Mucosa of descending colon (tissue), 3 donors: ENCODE measurements at regions not wholly inside any gene's neighbourhood (a gene's known extent, or its start where the extent isn't known, plus 50 kb on each side); places are given as distances from the start of the nearest gene placed in this dataset.

Source experiments
- ATAC-seq: fragments of 200-7000 bp; cut with Tn5 transposase; one replicate; pipeline ENCODE4 v1.9.1; 2020; ENCODE audit warnings: mild to moderate bottlenecking, moderate library complexity
- DNase-seq, 3 donors: peaks; one replicate each; pipeline ENCODE4 v3.0.0-alpha.2; 2020
- H3K36me3 ChIP-seq: fragments of 200-600 bp; one replicate; pipeline ENCODE4 v1.8.0; 2021; ENCODE audit warnings: low read depth, mild to moderate bottlenecking
- H3K4me1 ChIP-seq: fragments of 200-600 bp; one replicate; pipeline ENCODE4 v1.8.0; 2021; ENCODE audit warnings: low read depth, mild to moderate bottlenecking
- H3K4me3 ChIP-seq: fragments of 200-600 bp; one replicate; pipeline ENCODE4 v1.8.0; 2021; ENCODE audit warnings: mild to moderate bottlenecking
- H3K9me3 ChIP-seq: fragments of 200-600 bp; one replicate; pipeline ENCODE4 v1.8.0; 2021; ENCODE audit warnings: mild to moderate bottlenecking
- intact Hi-C, 2 donors: fragments of 100-400 bp; cut with DNase I in 1 of 2; cut with micrococcal nuclease in 1 of 2; formaldehyde crosslinking; loops; one replicate each; pipeline versions ENCODE4 v1.11.0 to v1.11.1; 2022; cut with DNase I, micrococcal nuclease
- TF ChIP-seq, protein P1 (sequence below): fragments of 200-600 bp; IDR thresholded peaks from one replicate; pipeline ENCODE4 v1.8.0; 2022; ENCODE audit warnings: antibody characterized with exemption, mild to moderate bottlenecking
- donor health status: DM: no; HTN: no; CAD: no; lungs with moderate emphysema.
- donor health status: DM: no; HTN: no; CAD: no.
- donor health status: DM: no; HTN: yes; CAD: no.

GRCh38 chr4:38409852-38410251, 254.1 kb upstream of the KLF3 start:
- peaks cover 5% of the 10 kb centered on the region for H3K4me1 ChIP-seq
- intact Hi-C loops = no loop called here
- no peak overlapping the region for H3K4me3 ChIP-seq
- no peak for DNase-seq
- TF ChIP-seq, protein P1, sequence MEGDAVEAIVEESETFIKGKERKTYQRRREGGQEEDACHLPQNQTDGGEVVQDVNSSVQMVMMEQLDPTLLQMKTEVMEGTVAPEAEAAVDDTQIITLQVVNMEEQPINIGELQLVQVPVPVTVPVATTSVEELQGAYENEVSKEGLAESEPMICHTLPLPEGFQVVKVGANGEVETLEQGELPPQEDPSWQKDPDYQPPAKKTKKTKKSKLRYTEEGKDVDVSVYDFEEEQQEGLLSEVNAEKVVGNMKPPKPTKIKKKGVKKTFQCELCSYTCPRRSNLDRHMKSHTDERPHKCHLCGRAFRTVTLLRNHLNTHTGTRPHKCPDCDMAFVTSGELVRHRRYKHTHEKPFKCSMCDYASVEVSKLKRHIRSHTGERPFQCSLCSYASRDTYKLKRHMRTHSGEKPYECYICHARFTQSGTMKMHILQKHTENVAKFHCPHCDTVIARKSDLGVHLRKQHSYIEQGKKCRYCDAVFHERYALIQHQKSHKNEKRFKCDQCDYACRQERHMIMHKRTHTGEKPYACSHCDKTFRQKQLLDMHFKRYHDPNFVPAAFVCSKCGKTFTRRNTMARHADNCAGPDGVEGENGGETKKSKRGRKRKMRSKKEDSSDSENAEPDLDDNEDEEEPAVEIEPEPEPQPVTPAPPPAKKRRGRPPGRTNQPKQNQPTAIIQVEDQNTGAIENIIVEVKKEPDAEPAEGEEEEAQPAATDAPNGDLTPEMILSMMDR = no peak
- no peaks in the 10 kb centered on the region for H3K9me3 ChIP-seq
- no peaks in the 10 kb centered on the region for H3K36me3 ChIP-seq
- ATAC-seq = no peak

DNA sequence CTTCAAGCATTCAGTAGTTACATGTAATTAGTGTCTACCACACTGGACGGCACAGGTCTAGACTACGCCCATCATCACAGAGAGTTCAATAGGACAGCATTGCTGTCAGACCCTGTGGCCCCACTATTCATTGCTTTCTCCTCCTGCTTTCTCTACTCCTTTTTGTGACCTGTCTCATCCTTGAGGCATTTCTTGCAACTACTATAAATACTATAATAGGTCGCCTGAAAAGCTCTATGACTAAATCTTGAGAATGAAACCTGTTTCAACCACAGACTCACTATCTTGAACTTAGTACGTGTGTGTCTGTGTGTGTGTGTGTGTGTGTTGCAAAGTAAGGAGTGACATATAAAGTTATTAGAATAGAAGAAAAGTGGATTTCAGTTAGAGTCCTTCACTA, 252.9 kb upstream of the KLF3 start:
- ATAC-seq = peak; percentile 77
- no peaks in the 10 kb centered on the region for H3K36me3 ChIP-seq
- H3K4me3 ChIP-seq = no peak overlapping the region
- H3K9me3 ChIP-seq = no peaks in the 10 kb centered on the region
- peak in 1 of 3 donors; percentile 38 for DNase-seq
- TF ChIP-seq, protein P1 = no peak
- intact Hi-C loops = no loop called here
- H3K4me1 ChIP-seq = peaks cover 5% of the 10 kb centered on the region

DNA sequence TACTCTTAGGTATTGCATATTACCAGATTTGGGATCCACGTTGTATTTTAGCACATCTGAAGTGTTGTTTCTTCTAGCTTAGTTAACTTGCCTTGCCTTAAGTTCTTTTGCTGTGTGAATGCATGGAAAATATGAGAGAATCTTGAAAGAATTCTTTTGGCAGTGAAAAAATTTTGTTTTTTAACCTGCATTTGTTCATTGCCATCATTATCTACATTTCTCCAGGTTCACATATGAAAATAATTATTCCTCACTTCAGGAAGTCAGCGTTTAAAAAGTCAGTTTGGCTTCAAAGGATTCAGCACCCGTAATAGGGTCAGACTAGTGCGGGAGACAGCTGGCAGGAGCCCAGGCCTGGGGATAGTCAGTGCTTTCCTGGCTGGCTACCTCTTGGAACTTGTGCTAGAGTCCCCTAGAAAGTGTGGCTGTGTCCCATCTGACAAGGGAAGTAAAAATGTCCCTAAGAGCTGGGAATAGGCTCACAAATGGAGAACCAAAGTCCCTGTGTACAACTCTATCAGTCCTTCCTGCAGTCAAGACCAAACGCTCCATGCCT, 251.9 kb upstream of the KLF3 start:
- peak; percentile 31 to 57 (median 44) for DNase-seq
- H3K36me3 ChIP-seq = no peaks in the 10 kb centered on the region
- H3K9me3 ChIP-seq = no peaks in the 10 kb centered on the region
- ATAC-seq = peak; percentile 40
- intact Hi-C loops = no loop called here
- TF ChIP-seq, protein P1 = no peak
- H3K4me3 ChIP-seq = no peak overlapping the region
- H3K4me1 ChIP-seq = peaks cover 5% of the 10 kb centered on the region

DNA sequence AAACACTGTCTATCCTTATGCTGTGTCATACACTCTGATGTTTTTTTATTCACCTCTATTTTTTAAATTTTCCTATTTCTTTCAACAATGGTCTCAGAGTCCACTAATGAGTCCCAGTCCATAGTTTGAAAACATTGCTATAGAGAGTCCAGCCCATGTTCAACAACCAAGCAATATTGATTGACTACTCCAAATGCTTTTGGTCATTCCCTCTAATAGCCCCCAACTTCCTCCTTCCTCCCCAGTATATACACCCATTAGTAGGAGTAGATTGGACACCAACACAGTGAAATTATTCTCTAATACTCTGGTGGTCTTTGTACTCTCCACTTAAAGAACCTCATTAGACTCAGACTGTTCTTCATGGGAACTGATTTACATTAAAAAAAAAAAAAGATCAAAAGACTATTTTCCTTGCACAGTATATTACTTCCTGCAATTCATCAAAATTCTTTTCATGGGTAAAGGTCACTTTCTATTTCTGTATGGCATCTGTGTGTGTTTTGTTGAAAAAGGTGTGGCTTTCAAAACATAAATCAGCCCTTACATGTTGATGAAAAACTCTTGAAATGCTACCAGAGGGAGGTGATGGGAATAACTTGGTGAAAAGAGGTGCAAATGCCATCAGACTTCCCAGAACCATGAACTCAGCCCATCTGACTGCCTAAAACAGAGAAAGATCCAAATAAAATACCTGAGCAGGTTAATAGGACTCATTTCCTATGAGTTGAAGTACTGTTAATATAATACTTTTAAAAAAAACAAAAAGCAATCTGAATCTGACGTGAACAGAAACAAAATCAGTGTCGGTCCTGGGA, 250.3 kb upstream of the KLF3 start:
- H3K4me3 ChIP-seq = no peak overlapping the region
- no peak for DNase-seq
- ATAC-seq = peak; percentile 82
- H3K4me1 ChIP-seq = peaks cover 5% of the 10 kb centered on the region
- H3K9me3 ChIP-seq = no peaks in the 10 kb centered on the region
- intact Hi-C loops = no loop called here
- no peaks in the 10 kb centered on the region for H3K36me3 ChIP-seq
- TF ChIP-seq, protein P1 = no peak

DNA sequence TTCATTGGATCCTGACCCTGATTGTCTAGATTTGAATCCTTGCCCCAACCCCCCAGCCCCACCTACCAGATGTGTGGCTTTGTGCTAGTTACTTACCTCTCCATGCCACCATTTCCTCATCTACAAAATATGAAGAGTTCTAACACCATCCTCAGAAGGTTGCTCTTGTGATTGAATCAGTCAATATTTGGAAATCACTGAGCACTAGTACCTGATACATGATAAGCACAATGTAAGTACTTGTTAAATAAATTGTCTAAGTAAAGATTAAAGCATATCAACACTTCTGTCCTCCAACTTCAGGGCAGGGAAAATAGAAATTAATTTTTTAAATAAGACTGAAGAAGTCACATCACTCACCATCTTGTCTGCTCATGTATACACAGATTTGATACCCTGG, 249.6 kb upstream of the KLF3 start:
- ATAC-seq = peak; percentile 13
- intact Hi-C loops = no loop called here
- no peaks in the 10 kb centered on the region for H3K9me3 ChIP-seq
- H3K4me1 ChIP-seq = peaks cover 5% of the 10 kb centered on the region
- H3K36me3 ChIP-seq = no peaks in the 10 kb centered on the region
- no peak overlapping the region for H3K4me3 ChIP-seq
- DNase-seq = no peak
- TF ChIP-seq, protein P1 = no peak
